Neuronal stem cell (in vitro differentiated cells): ENCODE measurements at regions not wholly inside any gene's neighbourhood (a gene's known extent, or its start where the extent isn't known, plus 50 kb on each side); places are given as distances from the start of the nearest gene placed in this dataset.
"Not testable (repeated sequence)": the region's sequence is repeated elsewhere in the genome, so short reads cannot be mapped to it uniquely, and the experiment has no call there.

Source experiments
- DNase-seq: peaks from one replicate; pipeline ENCODE4 v3.0.0-alpha.2; 2013; ENCODE audit warnings: low spot score
- H2AFZ ChIP-seq: one replicate; pipeline ENCODE4 v1.6.1; 2013; ENCODE audit warnings: mild to moderate bottlenecking, low read length, inconsistent platforms
- H2AK5ac ChIP-seq: 2 replicates; pipeline ENCODE4 v1.6.1; 2013; ENCODE audit warnings: low read depth, mild to moderate bottlenecking, inconsistent platforms, low read length, moderate library complexity, mixed read lengths
- H2BK120ac ChIP-seq: 2 replicates; pipeline ENCODE4 v1.6.1; 2013; ENCODE audit warnings: low read depth, mild to moderate bottlenecking, inconsistent platforms, low read length, moderate library complexity, mixed read lengths
- H2BK12ac ChIP-seq: one replicate; pipeline ENCODE4 v1.6.1; 2013; ENCODE audit warnings: low read length, inconsistent platforms
- H2BK15ac ChIP-seq: 2 replicates; pipeline ENCODE4 v1.6.1; 2013; ENCODE audit warnings: mild to moderate bottlenecking, low read length, inconsistent platforms, mixed read lengths
- H2BK5ac ChIP-seq: one replicate; pipeline ENCODE4 v1.6.1; 2013; ENCODE audit warnings: inconsistent platforms, mild to moderate bottlenecking, low read length, moderate library complexity
- H3K14ac ChIP-seq: one replicate; pipeline ENCODE4 v1.6.1; 2013; ENCODE audit warnings: low read length, inconsistent platforms
- H3K18ac ChIP-seq: 2 replicates; pipeline ENCODE4 v1.6.1; 2013; ENCODE audit warnings: low read length, inconsistent platforms
- H3K23ac ChIP-seq: 2 replicates; pipeline ENCODE4 v1.6.1; 2013; ENCODE audit warnings: low read depth, mild to moderate bottlenecking, mixed read lengths, low read length, inconsistent platforms; ENCODE audit not compliant: poor library complexity
- H3K27ac ChIP-seq: replicated peaks from 3 replicates; pipeline ENCODE4 v1.5.1; 2013; ENCODE audit warnings: low read length, inconsistent platforms
- H3K27me3 ChIP-seq, 3 experiments: 2 replicates each; pipeline ENCODE4 v1.6.1; 2013; ENCODE audit warnings: low read length in 3 of 3, mild to moderate bottlenecking in 2 of 3, inconsistent platforms in 1 of 3, low read depth in 1 of 3, mixed read lengths in 1 of 3, moderate library complexity in 1 of 3; ENCODE audit not compliant: control insufficient read depth in 3 of 3, insufficient read depth in 3 of 3
- H3K36me3 ChIP-seq, 2 donors: replicated peaks in 1 of 2; 2 replicates each; pipeline ENCODE4 v1.6.1; 2013; ENCODE audit warnings: low read length in 2 of 2; ENCODE audit not compliant: control insufficient read depth in 2 of 2, insufficient read depth in 2 of 2
- H3K4ac ChIP-seq: 2 replicates; pipeline ENCODE4 v1.6.1; 2013; ENCODE audit warnings: inconsistent platforms, mild to moderate bottlenecking, low read length, moderate library complexity
- H3K4me1 ChIP-seq, 2 donors: 1 replicate in 1 of 2; 2 replicates in 1 of 2; pipeline ENCODE4 v1.6.1; 2013; ENCODE audit warnings: low read length in 2 of 2, low read depth in 1 of 2; ENCODE audit not compliant: control insufficient read depth in 2 of 2, insufficient read depth in 1 of 2
- H3K4me2 ChIP-seq: one replicate; pipeline ENCODE4 v1.6.1; 2013; ENCODE audit warnings: mild to moderate bottlenecking, low read length, inconsistent platforms; ENCODE audit not compliant: insufficient read depth, poor library complexity, severe bottlenecking
- H3K4me3 ChIP-seq, 2 donors: 2 replicates each; pipeline ENCODE4 v1.5.1; 2013; ENCODE audit warnings: low read length in 2 of 2, mild to moderate bottlenecking in 2 of 2, inconsistent platforms in 1 of 2, moderate library complexity in 1 of 2
- H3K79me1 ChIP-seq: one replicate; pipeline ENCODE4 v1.6.1; 2013; ENCODE audit warnings: low read depth, mild to moderate bottlenecking, inconsistent platforms, low read length, moderate library complexity
- H3K9ac ChIP-seq: one replicate; pipeline ENCODE4 v1.6.1; 2013; ENCODE audit warnings: mild to moderate bottlenecking, low read depth, low read length, inconsistent platforms; ENCODE audit not compliant: poor library complexity
- H3K9me3 ChIP-seq, 2 donors: replicated peaks in 1 of 2; 2 replicates each; pipeline versions ENCODE3 to v1.6.1; 2013; ENCODE audit warnings: low read length in 2 of 2, mild to moderate bottlenecking in 2 of 2, inconsistent platforms in 1 of 2, low read depth in 1 of 2, mixed read lengths in 1 of 2, moderate library complexity in 1 of 2; ENCODE audit not compliant: control insufficient read depth in 2 of 2, insufficient read depth in 1 of 2
- H4K8ac ChIP-seq: one replicate; pipeline ENCODE4 v1.6.1; 2013; ENCODE audit warnings: low read depth, mild to moderate bottlenecking, inconsistent platforms, low read length, moderate library complexity
- H4K91ac ChIP-seq: one replicate; pipeline ENCODE4 v1.6.1; 2013; ENCODE audit warnings: low read length, low read depth, mild to moderate bottlenecking, inconsistent platforms; ENCODE audit not compliant: poor library complexity
- WGBS, 2 donors: extraction: QIAGEN DNeasy Blood & Tissue Kit; methylation state at CpG; one replicate each; pipeline ENCODE4 v1.1.7; 2013; ENCODE audit warnings: missing lambda C conversion rate in 2 of 2, mixed read lengths in 1 of 2; ENCODE audit not compliant: insufficient read length in 2 of 2, insufficient replicate concordance in 1 of 2; ENCODE audit errors: extremely low coverage in 2 of 2; 5-methylcytosine and 5-hydroxymethylcytosine counted together

GRCh38 chrX:117397844-117398243, 718.8 kb downstream of the KLHL13 start:
- Histone ChIP-seq H3K4ac (no peak overlapping the region), H4K8ac (no peak overlapping the region), H2BK15ac (no peak overlapping the region), H2BK120ac (no peak overlapping the region), H2AFZ (no peak overlapping the region), H2AK5ac (no peak overlapping the region), H3K79me1 (no peaks in the 10 kb centered on the region), H3K9ac (no peak overlapping the region), H3K14ac (no peak overlapping the region), H3K4me2 (no peak overlapping the region), H2BK12ac (no peak overlapping the region), H3K36me3 (no peaks in the 10 kb centered on the region), H3K18ac (no peak overlapping the region), H3K9me3 (no peaks in the 10 kb centered on the region), H3K27me3 (no peaks in the 10 kb centered on the region), H3K4me3 (no peak overlapping the region), H2BK5ac (no peak overlapping the region), H4K91ac (no peak overlapping the region), H3K27ac (no peak overlapping the region), H3K23ac (no peak overlapping the region), H3K4me1 (no peaks in the 10 kb centered on the region)
- DNase-seq, result no peak
- WGBS, 2 donors, result no CpG with 5 or more reads among the region's 2 CpGs

- not testable (repeated sequence) for H2AK5ac ChIP-seq, H3K4ac ChIP-seq, H3K9ac ChIP-seq, H2BK12ac ChIP-seq, H3K36me3 ChIP-seq, H3K27ac ChIP-seq, H3K79me1 ChIP-seq, H4K8ac ChIP-seq, H3K4me1 ChIP-seq, H4K91ac ChIP-seq, H3K4me2 ChIP-seq, H3K27me3 ChIP-seq, H2BK120ac ChIP-seq, H2AFZ ChIP-seq, H3K18ac ChIP-seq, H3K9me3 ChIP-seq, H2BK5ac ChIP-seq, DNase-seq, H3K4me3 ChIP-seq, H2BK15ac ChIP-seq, H3K23ac ChIP-seq, H3K14ac ChIP-seq
- WGBS, 2 donors, result no CpG with 5 or more reads among the region's 33 CpGs
These were observed 722.0 kb downstream of the KLHL13 start for GRCh38 chrX:117394506-117395070.

GRCh38 chrX:117392360-117392759, 724.2 kb downstream of the KLHL13 start:
- H2AFZ ChIP-seq, H3K18ac ChIP-seq, H3K4ac ChIP-seq, H3K14ac ChIP-seq, H3K79me1 ChIP-seq, H3K4me2 ChIP-seq, H3K27me3 ChIP-seq, H3K4me1 ChIP-seq, H3K27ac ChIP-seq, H2BK12ac ChIP-seq, DNase-seq, H2BK15ac ChIP-seq, H4K8ac ChIP-seq, H2AK5ac ChIP-seq, H4K91ac ChIP-seq, H3K36me3 ChIP-seq, H3K9ac ChIP-seq, H3K4me3 ChIP-seq, H2BK120ac ChIP-seq, H3K23ac ChIP-seq, H2BK5ac ChIP-seq, H3K9me3 ChIP-seq: not testable (repeated sequence)
- WGBS, 2 donors, result no CpG with 5 or more reads among the region's 5 CpGs

- no peaks in the 10 kb centered on the region for H3K4me1 ChIP-seq
- H2BK15ac ChIP-seq, result no peak overlapping the region
- H4K91ac ChIP-seq, result no peak overlapping the region
- no peak overlapping the region for H3K27ac ChIP-seq
- H2AFZ ChIP-seq, result no peak overlapping the region
- H2AK5ac ChIP-seq, result no peak overlapping the region
- no peak for DNase-seq
- no peaks in the 10 kb centered on the region for H3K79me1 ChIP-seq
- no peak overlapping the region for H3K4ac ChIP-seq
- H3K4me3 ChIP-seq, result no peak overlapping the region
- H2BK5ac ChIP-seq, result no peak overlapping the region
- H2BK120ac ChIP-seq, result no peak overlapping the region
- no peak overlapping the region for H4K8ac ChIP-seq
- H3K27me3 ChIP-seq, result no peaks in the 10 kb centered on the region
- H3K9ac ChIP-seq, result no peak overlapping the region
- no peak overlapping the region for H3K23ac ChIP-seq
- H3K18ac ChIP-seq, result no peak overlapping the region
- H3K14ac ChIP-seq, result no peak overlapping the region
- H3K9me3 ChIP-seq, result no peaks in the 10 kb centered on the region
- H3K36me3 ChIP-seq, result no peaks in the 10 kb centered on the region
- no peak overlapping the region for H3K4me2 ChIP-seq
- H2BK12ac ChIP-seq, result no peak overlapping the region
These were observed 740.1 kb downstream of the KLHL13 start for GRCh38 chrX:117376460-117376859.
